H1 (cell line): ENCODE measurements at regions not wholly inside any gene's neighbourhood (a gene's known extent, or its start where the extent isn't known, plus 50 kb on each side); places are given as distances from the start of the nearest gene placed in this dataset.

Experiments
- CTCF ChIA-PET: fragments of 300-600 bp; sonication (Branson Sonifier 250); formaldehyde crosslinking; loops from one replicate; lab custom pipeline; 2021; ENCODE audit not compliant: partially characterized antibody; lab: Charles Lee
- POLR2A ChIA-PET: fragments of 300-600 bp; sonication (Branson Sonifier 250); formaldehyde crosslinking; loops from one replicate; lab custom pipeline; 2021; ENCODE audit warnings: inconsistent platforms; ENCODE audit not compliant: partially characterized antibody; lab: Charles Lee
- DNase-seq, 2 experiments: peaks; one replicate each; pipeline versions ENCODE4 v3.0.0 to v3.0.0-alpha.2; 2010 to 2022; ENCODE audit warnings: low spot score in 2 of 2, low read depth in 1 of 2, mixed read lengths in 1 of 2
- FAIRE-seq: peaks from 2 replicates; lab custom pipeline; 2011; peaks lifted over from hg19 to GRCh38; lab: Jason Lieb, UNC
- H2AFZ ChIP-seq: 2 replicates; pipeline ENCODE4 v1.8.1; 2012; ENCODE audit warnings: low read length, inconsistent platforms
- H2AK5ac ChIP-seq: 2 replicates; pipeline ENCODE4 v1.6.1; 2013; ENCODE audit warnings: low read depth, low read length
- H2BK120ac ChIP-seq: replicated peaks from 2 replicates; pipeline ENCODE3; 2013; ENCODE audit warnings: low read depth, low read length, inconsistent platforms
- H2BK12ac ChIP-seq: 2 replicates; pipeline ENCODE4 v1.6.1; 2013; ENCODE audit warnings: low read depth, low read length
- H2BK15ac ChIP-seq: 2 replicates; pipeline ENCODE4 v1.6.1; 2013; ENCODE audit warnings: low read length
- H2BK20ac ChIP-seq: 2 replicates; pipeline ENCODE4 v1.6.1; 2013; ENCODE audit warnings: low read length
- H2BK5ac ChIP-seq: 2 replicates; pipeline ENCODE4 v1.6.1; 2013; ENCODE audit warnings: low read depth, low read length
- H3K14ac ChIP-seq: 2 replicates; pipeline ENCODE4 v1.6.1; 2013; ENCODE audit warnings: inconsistent platforms; ENCODE audit not compliant: insufficient read length
- H3K18ac ChIP-seq: 2 replicates; pipeline ENCODE4 v1.6.1; 2013; ENCODE audit warnings: low read length; ENCODE audit errors: extremely low read depth
- H3K23ac ChIP-seq: 2 replicates; pipeline ENCODE4 v1.6.1; 2013; ENCODE audit warnings: inconsistent platforms; ENCODE audit not compliant: insufficient read length
- H3K23me2 ChIP-seq: 2 replicates; pipeline ENCODE4 v1.6.1; 2013; ENCODE audit warnings: low read depth, low read length
- H3K27ac ChIP-seq: 2 replicates; pipeline ENCODE4 v1.6.1; 2011; ENCODE audit warnings: low read depth, low read length, inconsistent platforms
- H3K27me3 ChIP-seq, 4 experiments: replicated peaks in 1 of 4; 1 replicate in 1 of 4; 2 replicates in 3 of 4; pipeline versions ENCODE4 v1.6.1 to v1.8.1; 2011 to 2013; ENCODE audit warnings: low read length in 3 of 4, mild to moderate bottlenecking in 3 of 4, inconsistent platforms in 2 of 4, mixed read lengths in 2 of 4, moderate library complexity in 1 of 4; ENCODE audit not compliant: control insufficient read depth in 3 of 4, insufficient read depth in 3 of 4; ENCODE audit errors: extremely low read depth in 1 of 4
- H3K36me3 ChIP-seq, 4 experiments: 2 replicates each; pipeline versions ENCODE4 v1.6.1 to v1.8.1; 2011 to 2013; ENCODE audit warnings: mild to moderate bottlenecking in 4 of 4, low read length in 3 of 4, moderate library complexity in 2 of 4, control low read depth in 1 of 4, inconsistent platforms in 1 of 4; ENCODE audit not compliant: insufficient read depth in 4 of 4, control insufficient read depth in 2 of 4
- H3K4ac ChIP-seq: replicated peaks from 2 replicates; pipeline ENCODE3; 2013; ENCODE audit warnings: low read length, low read depth, mixed read lengths, inconsistent platforms; ENCODE audit not compliant: insufficient read length
- H3K4me1 ChIP-seq, 4 experiments: replicated peaks in 1 of 4; 1 replicate in 1 of 4; 2 replicates in 3 of 4; pipeline versions ENCODE4 v1.6.1 to v1.8.1; 2011 to 2013; ENCODE audit warnings: low read length in 3 of 4, inconsistent platforms in 2 of 4, mixed read lengths in 1 of 4; ENCODE audit not compliant: insufficient read depth in 4 of 4, control insufficient read depth in 3 of 4
- H3K4me2 ChIP-seq, 2 experiments: 2 replicates each; pipeline versions ENCODE4 v1.6.1 to v1.8.1; 2011 to 2013; ENCODE audit warnings: low read depth in 2 of 2, low read length in 2 of 2, control low read depth in 1 of 2, inconsistent platforms in 1 of 2, mild to moderate bottlenecking in 1 of 2; ENCODE audit not compliant: insufficient read depth in 1 of 2
- H3K4me3 ChIP-seq, 4 experiments: fragments of 200-600, 300-600 bp in 1 of 4; sonication (generic), shearing (Covaris generic), sonication (Bioruptor Twin) in 1 of 4; 2 replicates each; pipeline versions ENCODE4 v1.5.1 to v1.8.1; 2011 to 2016; ENCODE audit warnings: low read length in 4 of 4, low read depth in 3 of 4, control low read depth in 2 of 4, inconsistent platforms in 2 of 4, mild to moderate bottlenecking in 2 of 4, mixed read lengths in 1 of 4, moderate library complexity in 1 of 4; ENCODE audit not compliant: insufficient read depth in 2 of 4; ENCODE audit errors: extremely low read depth in 1 of 4
- H3K56ac ChIP-seq: replicated peaks from 2 replicates; pipeline ENCODE3; 2013; ENCODE audit warnings: low read depth, mild to moderate bottlenecking, mixed read lengths, low read length, inconsistent platforms; ENCODE audit not compliant: insufficient read length
- H3K79me1 ChIP-seq: 2 replicates; pipeline ENCODE4 v1.6.1; 2013; ENCODE audit warnings: low read depth, low read length, control low read depth
- H3K79me2 ChIP-seq, 2 experiments: 2 replicates each; pipeline versions ENCODE4 v1.6.1 to v1.8.1; 2012 to 2013; ENCODE audit warnings: low read length in 2 of 2, mild to moderate bottlenecking in 2 of 2, inconsistent platforms in 1 of 2; ENCODE audit not compliant: insufficient read depth in 2 of 2, control insufficient read depth in 1 of 2
- H3K9ac ChIP-seq, 4 experiments: replicated peaks in 1 of 4; 1 replicate in 1 of 4; 2 replicates in 3 of 4; pipeline versions ENCODE4 v1.6.1 to v1.8.1; 2011 to 2013; ENCODE audit warnings: low read depth in 3 of 4, low read length in 3 of 4, control low read depth in 2 of 4, mild to moderate bottlenecking in 2 of 4, moderate library complexity in 2 of 4, inconsistent platforms in 1 of 4; ENCODE audit errors: extremely low read depth in 1 of 4
- H3K9me3 ChIP-seq, 2 experiments: 2 replicates each; pipeline versions ENCODE4 v1.6.1 to v1.8.1; 2012 to 2013; ENCODE audit warnings: mild to moderate bottlenecking in 2 of 2, moderate library complexity in 2 of 2, control low read depth in 1 of 2, inconsistent platforms in 1 of 2, low read depth in 1 of 2, low read length in 1 of 2, mixed read lengths in 1 of 2; ENCODE audit not compliant: insufficient read depth in 2 of 2
- H4K20me1 ChIP-seq, 2 experiments: replicated peaks in 1 of 2; 2 replicates each; pipeline versions ENCODE3 to v1.8.1; 2011 to 2013; ENCODE audit warnings: inconsistent platforms in 2 of 2, low read length in 2 of 2, mild to moderate bottlenecking in 1 of 2; ENCODE audit not compliant: insufficient read depth in 2 of 2, control insufficient read depth in 1 of 2
- H4K5ac ChIP-seq: 2 replicates; pipeline ENCODE4 v1.6.1; 2013; ENCODE audit warnings: low read length, low read depth, mixed read lengths, inconsistent platforms; ENCODE audit not compliant: insufficient read length
- H4K8ac ChIP-seq: 2 replicates; pipeline ENCODE4 v1.8.0; 2013; ENCODE audit warnings: mild to moderate bottlenecking, moderate library complexity, low read length, inconsistent platforms; ENCODE audit not compliant: insufficient read depth; ENCODE audit errors: extremely low read depth
- H4K91ac ChIP-seq: replicated peaks from 2 replicates; pipeline ENCODE3; 2013; ENCODE audit warnings: low read length, mixed read lengths, inconsistent platforms; ENCODE audit not compliant: insufficient read length
- CREB1 ChIP-seq: IDR thresholded peaks from 2 replicates; pipeline ENCODE4 v1.6.1; 2012; ENCODE audit warnings: inconsistent platforms
- JUN ChIP-seq: IDR thresholded peaks from 2 replicates; pipeline ENCODE4 v1.6.1; 2011; ENCODE audit warnings: low read depth, mild to moderate bottlenecking, improper control_type of control experiment, low read length
- WGBS, 2 experiments: shearing (Covaris generic) in 1 of 2; methylation state at CpG; one replicate each; pipeline versions ENCODE4 v1.1.6 to v1.1.7; 2013 to 2015; ENCODE audit warnings: low lambda C conversion rate in 2 of 2, mixed read lengths in 2 of 2, inconsistent platforms in 1 of 2, low coverage in 1 of 2, missing lambda C conversion rate in 1 of 2; ENCODE audit not compliant: insufficient replicate concordance in 2 of 2, insufficient coverage in 1 of 2, insufficient read length in 1 of 2; ENCODE audit errors: extremely low coverage in 1 of 2, missing lambda C conversion rate in 1 of 2; 5-methylcytosine and 5-hydroxymethylcytosine counted together

DNA sequence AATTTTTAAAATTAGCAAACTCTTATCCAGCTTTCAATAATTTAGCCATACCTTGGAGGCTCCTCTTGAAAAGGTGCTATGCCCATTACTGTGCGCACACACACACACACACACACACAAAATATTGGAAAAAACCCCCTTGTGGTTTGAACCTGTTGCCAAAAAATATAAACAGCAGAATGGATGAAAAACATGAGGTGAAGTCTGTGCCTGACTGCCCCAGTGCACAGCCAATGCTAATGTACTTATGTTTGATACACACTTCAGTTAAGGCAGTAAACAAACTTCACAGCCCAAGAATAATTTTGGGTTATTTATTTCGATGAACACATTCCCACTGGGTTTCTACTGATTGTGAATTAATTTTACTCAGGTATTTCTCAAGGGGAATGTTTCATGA lies 113.2 kb upstream of the SEM1 start:
- Histone ChIP-seq H4K5ac (no peak overlapping the region), H3K4me3 (no peak overlapping the region), H2BK20ac (no peak overlapping the region), H4K8ac (no peak overlapping the region), H4K20me1 (no peaks in the 10 kb centered on the region), H4K91ac (no peak overlapping the region), H2BK120ac (no peak overlapping the region), H2AK5ac (no peak overlapping the region), H3K9ac (no peak overlapping the region), H3K36me3 (no peaks in the 10 kb centered on the region), H3K9me3 (no peaks in the 10 kb centered on the region), H3K56ac (no peak overlapping the region), H2BK15ac (no peak overlapping the region), H3K18ac (no peak overlapping the region), H3K4me1 (no peaks in the 10 kb centered on the region), H3K79me1 (no peaks in the 10 kb centered on the region), H2BK5ac (no peak overlapping the region), H2BK12ac (no peak overlapping the region), H3K79me2 (no peaks in the 10 kb centered on the region), H3K14ac (no peak overlapping the region), H3K27ac (no peak overlapping the region), H3K23me2 (no peaks in the 10 kb centered on the region), H3K23ac (no peak overlapping the region), H3K4me2 (no peak overlapping the region), H3K27me3 (no peaks in the 10 kb centered on the region), H2AFZ (no peak overlapping the region), H3K4ac (no peak overlapping the region)
- DNase-seq (no peak), FAIRE-seq (no peak)
- TF ChIP-seq CREB1 (no peak), JUN (no peak)
- 84% methylated on average over 2 of the region's 2 CpGs; no CpG with 5 or more reads in 1 of the 2 experiments for WGBS, 2 experiments
- ChIA-PET POLR2A (no interaction called here), CTCF (interaction anchor here (1.4 kb wide), 1 partner anchor 243 kb away, joined by 3 read pairs; no protein-coding TSS in a partner anchor)
